ENCODE measurements at regions not wholly inside any gene's neighbourhood (a gene's known extent, or its start where the extent isn't known, plus 50 kb on each side); places are given as distances from the start of the nearest gene placed in this dataset.
"Not testable (repeated sequence)": the region's sequence is repeated elsewhere in the genome, so short reads cannot be mapped to it uniquely, and the experiment has no call there.

DNA sequence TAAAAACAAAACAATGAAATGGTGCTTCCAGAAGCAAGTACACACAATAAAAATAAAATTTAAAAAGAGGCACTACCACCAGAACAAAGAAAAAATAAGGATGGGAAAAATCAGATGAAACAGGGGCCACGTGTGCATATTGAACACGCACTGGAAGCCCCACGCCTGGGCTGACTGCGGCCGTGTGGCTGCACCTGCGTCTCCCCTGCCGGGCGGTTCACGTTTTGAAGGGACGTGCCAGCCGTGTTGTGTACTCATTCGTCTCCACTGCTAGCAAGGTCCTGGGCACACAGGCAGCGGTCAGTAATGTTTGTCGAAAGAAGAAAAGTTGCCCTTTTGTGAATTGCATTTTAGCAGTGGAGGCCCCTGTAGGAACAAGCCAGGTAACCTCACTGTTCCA, 255.9 kb upstream of the RNF32 start:
- DNase-seq (ENCODE audit: low read depth): no peak

DNA sequence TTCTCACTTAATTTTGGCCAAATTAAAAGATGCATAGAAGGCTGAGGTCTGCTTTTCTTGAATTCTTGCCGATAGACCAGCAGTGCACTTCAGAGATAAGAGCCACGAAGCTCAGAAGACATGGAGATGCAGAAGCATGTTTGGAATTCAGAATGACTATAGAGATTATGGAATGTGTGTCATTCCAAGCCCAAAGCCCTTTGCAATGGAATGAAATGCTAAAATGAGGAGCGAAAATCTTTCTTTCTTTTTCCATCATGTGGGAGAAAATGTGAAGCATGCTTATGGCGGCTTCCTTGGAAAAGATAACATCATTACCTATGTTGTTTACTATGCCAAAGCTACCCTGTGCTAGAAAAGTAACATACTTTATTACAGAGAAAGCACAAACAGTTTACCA, 257.0 kb upstream of the RNF32 start:
- DNase-seq (ENCODE audit: low read depth): no peak

DNA sequence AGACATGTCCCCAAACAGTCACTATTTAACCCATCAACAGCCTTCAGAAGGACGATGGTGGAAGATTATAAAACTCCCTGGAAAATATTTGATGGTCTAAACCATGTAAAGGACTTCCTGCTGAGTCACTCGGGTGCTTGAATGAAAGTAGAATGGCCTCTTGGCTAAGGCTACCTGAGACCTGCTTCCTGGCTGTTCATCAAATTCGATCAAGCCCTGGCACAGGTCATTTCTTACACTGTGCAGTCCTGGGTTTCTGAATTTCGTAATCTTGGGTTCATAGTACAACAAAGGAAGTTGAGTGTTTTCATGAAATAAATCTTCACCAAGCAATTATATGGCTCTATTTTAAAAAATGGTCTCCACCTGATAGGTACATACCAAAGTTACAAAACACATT, 260.3 kb upstream of the RNF32 start:
- DNase-seq (ENCODE audit: low read depth): no peak

DNA sequence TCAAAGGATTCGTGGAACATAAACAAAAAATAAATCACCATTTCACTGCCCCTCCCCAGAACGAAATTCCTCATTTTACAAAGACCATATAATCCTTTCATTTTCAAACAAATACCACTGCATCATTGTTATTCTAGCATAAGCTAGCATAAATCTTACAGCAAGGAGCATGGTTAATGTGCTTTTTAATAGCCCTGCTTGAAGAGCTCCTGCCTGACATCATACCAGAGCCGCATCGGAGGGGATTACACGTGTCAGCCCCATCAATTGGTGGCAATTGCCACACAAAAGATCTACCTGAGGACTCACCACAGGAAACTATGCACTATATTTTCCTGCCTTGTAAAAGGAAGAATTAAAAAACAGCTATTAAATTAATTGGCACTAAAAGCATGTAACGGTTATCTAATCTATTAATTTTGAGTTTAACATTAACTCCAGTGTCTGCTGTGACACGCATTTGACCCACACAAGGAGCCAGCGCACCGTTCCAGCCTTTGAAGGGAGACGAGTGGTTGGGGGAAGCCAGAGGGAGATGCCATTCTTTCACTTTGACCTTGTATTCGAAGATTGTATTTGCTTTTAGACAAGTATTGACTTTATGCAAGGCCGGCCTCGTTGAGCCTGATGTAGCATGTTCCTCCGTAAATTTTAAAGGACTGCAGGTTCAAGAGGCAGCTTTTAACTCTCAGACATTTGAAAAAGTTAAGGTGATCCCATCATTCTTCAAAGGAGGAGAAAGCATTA, 261.1 kb upstream of the RNF32 start:
- DNase-seq (ENCODE audit: low read depth): no peak

DNA sequence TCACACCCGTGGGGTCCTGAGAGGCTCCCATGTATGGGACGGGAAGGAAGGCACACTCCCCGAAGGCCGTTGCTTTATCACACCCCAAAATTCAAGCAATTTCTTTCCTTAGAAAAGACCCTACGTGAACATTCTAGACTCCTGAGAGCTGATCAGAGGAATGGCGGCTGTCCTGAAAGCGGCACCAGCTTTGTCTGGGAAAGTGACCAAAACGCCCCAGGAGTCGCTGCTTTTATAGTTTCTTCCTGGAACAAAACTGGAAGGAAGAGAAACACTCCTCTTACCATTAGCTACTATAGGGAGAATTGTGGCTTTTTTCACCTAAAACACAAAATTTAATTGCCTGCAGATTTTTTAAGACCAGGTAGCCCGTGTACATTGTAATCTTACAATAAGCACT, 261.8 kb upstream of the RNF32 start:
- DNase-seq (ENCODE audit: low read depth): no peak

DNA sequence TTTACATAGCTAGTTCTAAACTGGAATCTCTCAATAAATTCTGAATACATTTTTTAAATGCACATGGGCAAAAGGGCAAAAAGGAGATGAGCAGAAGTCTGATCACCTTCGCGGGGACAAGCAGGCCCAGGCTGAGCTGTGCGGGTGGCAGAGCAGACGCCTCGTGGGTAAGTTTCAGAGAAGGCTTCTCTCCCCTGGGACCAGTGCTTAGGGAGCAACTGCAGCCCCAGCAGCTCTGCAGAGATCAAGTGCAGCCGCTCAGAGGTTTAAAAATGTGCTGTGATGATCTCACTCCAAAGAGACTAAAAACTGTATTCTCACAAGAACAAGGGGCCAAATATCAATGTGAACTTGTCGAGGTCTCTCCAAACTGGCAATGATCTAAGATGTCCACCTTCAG, 264.3 kb upstream of the RNF32 start:
- no peak for DNase-seq (ENCODE audit: low read depth)

DNA sequence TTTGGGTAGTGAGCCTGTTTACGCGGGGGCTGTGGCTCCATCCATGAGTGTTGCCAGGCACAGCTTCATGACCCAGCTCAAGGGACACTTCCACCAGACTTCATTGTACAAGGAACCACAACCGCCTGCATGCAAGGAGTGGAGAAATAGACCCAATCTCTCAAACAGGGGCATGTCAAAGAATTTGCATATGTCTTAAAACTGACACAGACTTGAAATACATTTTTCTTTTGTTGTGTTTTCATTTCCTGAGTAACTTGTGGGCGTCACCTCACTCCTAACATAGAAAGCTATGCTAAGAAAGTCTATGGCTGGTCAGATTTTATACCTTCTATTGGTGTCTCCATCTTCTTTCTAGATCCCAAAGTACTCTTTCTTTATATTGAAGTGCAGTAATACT, 266.2 kb upstream of the RNF32 start:
- no peak for DNase-seq (ENCODE audit: low read depth)

DNA sequence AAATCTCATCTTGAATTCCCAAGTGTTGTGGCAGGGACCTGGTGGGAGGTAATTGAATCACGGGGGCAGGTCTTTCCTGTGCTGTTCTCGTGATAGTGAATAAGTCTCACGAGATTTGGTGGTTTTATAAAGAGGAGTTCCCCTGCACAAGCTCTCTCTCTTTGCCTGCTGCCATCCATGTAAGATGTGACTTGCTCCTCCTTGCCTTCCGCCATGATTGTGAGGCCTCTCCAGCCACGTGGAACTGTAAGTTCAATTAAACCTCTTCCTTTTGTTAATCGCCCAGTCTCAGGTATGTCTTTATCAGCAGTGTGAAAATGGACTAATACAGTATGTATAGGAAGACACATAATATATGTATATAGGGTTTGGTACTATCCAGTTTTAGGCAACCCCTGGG, 270.6 kb upstream of the RNF32 start:
- not testable (repeated sequence) for DNase-seq (ENCODE audit: low read depth)

DNA sequence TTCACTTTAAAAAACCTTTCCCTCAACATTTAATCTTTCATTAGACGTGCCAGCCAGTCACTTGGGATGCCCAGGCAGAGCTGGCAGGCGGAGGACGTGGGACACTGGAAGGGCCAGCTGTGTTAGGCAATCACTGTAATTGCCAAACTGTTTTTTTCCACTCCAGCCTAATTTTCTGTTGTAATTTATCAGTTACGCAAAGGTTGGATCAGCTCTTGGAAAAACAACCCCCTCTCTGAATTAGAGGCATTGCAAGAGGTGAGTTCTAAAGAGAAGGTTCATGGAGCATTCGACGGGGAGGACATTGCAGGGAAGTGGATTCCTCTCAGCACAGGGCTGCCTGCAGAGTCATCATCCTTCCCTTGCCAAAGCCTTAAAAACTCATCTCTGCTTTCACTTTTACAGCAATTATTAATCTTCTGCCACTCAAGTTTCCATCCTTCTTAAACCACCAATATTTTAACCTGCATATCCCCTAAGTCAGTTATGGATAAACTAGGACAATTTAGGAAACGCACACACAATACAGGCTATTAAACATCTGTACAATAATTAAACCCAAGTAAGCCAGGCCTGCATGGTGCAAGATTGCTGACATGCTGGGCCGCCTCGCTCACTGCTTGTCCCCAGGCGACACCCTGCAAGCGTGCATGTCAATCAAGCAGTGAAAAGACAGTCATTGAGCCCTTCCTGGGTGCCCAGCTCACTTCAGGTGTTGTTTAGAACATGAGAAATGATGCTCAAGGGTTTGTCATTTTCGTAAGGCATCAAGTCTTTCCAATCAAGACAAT, 272.3 kb upstream of the RNF32 start:
- no peak for DNase-seq (ENCODE audit: low read depth)

DNA sequence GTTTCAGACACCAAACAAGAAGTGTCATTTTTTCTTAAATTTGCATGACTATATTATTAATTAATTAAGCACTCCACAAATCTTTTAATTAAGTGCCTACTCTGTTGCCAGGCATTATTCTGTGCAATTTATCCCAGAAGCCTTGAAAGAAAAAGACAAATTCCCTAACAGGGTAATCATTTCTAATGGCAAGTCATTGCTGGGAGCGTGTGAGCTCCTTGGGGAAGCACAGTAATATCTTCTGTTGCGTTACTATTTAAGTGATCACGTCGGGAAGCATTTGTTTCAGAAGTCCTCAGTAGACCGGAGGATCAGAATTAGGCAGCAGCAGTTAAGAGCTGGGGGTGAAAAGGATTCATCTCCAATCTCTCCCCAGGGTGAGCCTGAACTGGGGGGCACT, 276.8 kb upstream of the RNF32 start:
- DNase-seq (ENCODE audit: low read depth): no peak

DNA sequence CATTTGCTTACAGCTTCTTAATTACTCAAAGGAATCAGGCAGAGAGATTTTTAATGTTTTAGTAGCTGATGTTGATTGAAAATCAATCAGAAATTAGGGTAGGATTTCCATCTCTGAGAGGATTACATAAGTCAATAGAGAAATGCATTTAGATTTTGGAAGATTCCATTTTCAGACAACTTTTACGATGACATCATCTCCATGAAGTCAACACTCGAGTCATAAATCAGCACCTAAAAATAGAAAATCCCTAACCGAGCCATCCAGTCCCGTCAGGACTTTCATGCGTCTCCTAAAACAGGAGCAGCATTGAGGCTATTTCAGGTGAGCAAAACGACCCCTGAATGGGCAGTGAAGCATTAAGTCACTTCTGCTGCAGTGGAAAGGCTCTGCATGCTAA, 279.7 kb upstream of the RNF32 start:
- no peak for DNase-seq (ENCODE audit: low read depth)

DNA sequence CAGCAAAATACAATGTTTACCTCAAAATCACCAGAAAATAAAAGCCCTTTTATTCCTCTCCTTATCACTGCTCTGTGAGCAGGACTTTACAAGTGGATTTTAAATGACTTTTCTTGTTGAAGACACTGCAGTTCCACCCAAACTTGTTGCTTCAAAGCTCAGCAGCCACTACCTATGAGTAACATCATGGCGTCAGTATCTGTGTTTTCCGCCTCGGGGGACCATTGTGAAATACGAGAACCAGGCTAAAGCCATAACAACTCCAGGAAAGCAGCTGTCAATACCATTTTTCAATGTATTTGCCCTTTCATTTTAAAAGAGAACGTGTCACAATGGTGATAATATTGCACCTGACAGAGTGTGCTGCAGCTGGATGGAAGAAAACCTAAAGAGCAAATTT, 284.0 kb upstream of the RNF32 start:
- no peak for DNase-seq (ENCODE audit: low read depth)

DNA sequence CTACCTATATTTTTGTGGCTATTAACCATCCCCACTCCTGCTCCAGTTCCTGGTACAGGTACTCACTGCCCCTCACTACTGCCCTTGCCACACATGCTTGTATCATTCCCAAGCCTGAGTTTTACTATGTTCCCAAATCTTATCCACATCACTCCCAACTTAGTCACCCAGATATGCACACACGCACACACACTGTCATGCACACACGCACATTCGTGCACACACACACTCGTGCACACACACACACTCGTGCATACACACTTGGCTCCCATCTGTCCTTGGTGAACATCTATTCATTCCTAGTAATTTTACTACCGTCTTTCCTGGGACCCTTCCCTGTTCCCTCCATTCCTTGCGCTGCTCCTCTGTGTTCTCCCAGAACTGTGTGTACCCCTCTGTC, 287.2 kb upstream of the RNF32 start:
- no peak for DNase-seq (ENCODE audit: low read depth)

DNA sequence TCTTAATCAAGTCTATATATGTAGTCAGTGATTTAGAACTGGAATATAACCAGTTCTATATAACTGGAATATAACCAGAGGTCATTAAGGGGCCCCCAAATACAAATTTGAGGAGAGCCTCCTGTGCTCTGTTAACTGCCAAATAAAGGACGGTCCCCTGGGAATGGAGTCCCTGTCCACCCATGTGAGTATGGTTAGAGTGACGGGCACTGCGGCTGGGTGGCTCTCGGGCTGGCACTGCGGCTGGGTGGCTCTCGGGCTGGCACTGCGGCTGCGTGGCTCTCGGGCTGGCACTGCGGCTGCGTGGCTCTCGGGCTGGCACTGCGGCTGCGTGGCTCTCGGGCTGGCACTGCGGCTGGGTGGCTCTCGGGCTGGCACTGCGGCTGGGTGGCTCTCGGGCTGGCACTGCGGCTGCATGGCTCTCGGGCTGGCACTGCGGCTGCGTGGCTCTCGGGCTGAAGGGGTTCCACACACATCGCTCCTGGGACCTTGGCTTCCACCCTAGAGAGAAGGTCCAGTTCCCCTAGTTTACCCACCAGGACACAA, 292.8 kb upstream of the RNF32 start:
- DNase-seq (ENCODE audit: low read depth): not testable (repeated sequence)

DNA sequence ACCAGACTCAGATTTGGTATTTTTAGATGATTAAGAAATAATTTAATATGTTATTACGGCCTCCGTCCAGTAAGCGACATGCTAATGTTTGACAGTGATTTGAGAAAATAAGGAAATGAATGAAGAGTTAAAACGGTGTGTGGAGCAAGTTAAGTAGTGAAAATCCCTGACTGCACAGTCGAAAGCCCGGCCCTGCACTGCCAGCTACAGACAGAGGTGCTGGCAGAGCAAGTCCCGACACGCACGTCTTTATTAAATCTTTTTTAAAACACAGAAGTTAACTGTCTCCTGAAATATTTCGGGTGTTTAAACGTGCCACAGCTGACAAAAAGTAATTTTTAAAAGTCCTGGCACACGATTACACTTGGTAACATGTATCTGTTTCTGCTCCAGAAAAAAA, 293.4 kb upstream of the RNF32 start:
- DNase-seq (ENCODE audit: low read depth): no peak

DNA sequence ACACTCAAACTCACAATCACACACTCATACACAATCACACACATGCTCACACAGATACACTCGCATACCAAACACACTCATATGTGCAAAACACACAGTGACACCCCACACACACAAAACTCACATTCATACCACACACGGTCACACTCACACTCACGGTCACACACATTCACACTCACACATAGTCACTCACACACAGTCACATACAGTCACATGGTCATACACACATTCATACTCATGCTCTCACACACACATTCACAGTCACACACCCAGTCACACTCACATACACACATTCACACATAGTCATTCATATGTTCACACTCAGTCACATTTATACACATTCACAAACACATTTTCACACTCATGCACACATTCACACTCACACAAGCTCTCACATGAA, 296.0 kb upstream of the RNF32 start:
- no peak for DNase-seq (ENCODE audit: low read depth)

DNA sequence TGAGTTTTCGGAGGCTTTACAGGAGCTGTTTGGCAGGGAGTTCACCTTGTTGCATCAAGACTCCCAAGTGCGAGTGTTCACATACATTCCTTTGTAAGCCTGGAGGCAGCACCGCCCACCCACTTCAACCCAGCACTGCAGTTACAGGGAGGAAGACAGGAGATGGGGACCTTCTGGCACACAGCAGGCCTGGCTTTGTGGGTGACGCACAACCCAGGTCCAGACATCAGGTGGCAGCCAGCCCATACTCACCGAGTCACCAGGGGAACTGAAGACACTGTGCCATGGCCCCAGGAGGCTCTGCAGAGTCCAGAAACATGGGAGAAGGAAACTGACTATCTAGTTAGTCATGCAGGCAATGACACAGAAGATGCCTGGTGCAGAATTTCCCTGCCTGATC, 305.9 kb upstream of the RNF32 start:
- no peak for DNase-seq (ENCODE audit: low read depth)

DNA sequence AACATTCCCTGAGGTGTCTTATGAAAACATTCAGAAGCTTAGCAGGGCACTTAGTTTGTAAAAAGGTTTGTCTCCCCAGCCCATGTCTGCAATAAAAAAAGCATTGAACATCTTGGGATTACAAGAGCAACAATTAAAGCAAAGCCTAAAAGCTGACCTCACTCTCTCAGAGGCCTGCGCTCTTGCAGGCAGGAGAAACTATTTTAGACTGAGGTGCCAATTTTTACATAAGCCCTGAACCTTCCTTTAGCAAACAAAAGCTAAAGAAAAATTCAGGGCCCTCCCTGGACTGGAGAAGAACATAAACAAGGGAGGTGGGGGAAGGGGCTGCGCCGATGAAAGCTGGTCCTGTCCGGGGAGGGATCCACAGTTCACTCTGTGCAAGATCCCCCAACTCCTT, 312.7 kb upstream of the RNF32 start:
- DNase-seq (ENCODE audit: low read depth): no peak

DNA sequence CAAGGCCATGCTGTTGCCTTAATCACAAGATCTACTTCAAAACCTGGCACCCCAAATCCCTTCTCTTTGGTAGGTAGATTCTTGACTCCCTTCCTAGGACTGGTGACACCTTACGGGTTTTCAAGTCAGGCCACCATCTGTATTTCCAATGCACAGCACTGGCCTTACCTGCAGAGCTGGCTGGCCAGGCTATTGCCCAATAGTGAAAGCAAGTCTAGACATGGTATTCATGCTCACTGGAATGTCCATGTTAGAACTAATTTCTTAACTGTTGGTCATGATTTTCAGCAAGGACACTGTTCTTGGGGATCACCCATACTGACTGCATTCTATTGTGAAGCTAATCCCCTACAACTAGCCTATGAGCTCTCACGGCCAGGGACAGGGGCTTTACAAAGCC, 313.1 kb upstream of the RNF32 start:
- no peak for DNase-seq (ENCODE audit: low read depth)

DNA sequence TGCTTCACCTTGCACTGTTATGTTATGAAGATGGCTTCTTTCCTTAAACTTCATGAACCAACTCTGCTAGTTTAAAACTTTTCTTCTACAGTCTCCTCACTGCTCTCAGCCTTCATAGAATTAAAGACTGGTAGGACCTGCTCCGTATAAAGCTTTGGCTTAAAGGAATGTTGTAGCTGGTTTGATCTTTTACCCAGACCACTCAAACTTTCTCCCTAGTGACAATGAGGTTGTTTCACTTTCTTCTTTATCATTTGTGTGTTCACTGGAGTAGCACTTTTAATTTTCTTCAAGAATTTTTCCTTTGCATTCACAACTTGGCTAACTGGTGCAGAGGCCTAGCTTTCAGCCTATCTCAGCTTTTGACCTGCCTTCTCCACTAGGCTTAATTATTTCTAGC, 316.4 kb upstream of the RNF32 start:
- DNase-seq (ENCODE audit: low read depth): no peak

DNA sequence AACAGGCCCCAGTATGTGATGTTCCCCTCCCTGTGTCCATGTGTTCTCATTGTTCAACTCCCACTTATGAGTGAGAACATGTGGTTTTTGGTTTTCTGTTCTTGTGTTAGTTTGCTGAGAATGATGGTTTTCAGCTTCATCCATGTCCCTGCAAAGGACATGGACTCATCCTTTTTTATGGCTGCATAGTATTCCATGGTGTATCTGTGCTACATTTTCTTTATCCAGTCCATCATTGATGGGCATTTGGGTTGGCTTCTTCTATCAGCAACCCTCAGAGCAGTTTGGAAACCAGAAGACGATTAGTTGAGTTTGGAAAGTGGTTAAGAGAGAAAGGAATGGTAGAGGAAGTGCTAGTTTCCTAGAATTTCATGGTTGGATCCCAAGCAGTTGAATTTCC, 319.1 kb upstream of the RNF32 start:
- not testable (repeated sequence) for DNase-seq (ENCODE audit: low read depth)

DNA sequence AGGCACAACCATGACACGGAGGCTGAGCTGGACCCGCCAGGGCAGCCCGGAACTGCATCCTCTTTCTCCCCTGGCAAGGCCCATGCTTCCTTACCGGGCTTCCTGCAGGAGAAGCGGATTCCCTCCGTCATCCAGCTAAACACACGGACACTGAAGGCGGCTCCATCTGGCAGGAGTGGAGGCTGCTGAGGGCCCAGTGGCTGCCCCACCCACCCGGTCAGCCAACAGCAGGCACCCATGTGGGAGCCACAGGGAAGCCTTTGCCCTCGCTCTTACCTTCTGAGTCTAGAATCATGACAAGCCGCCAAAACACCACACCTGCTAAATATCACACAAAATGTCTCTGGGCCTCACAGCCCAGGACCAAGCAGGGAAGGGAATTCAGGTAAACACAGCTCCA, 321.6 kb upstream of the RNF32 start:
- DNase-seq (ENCODE audit: low read depth): no peak

DNA sequence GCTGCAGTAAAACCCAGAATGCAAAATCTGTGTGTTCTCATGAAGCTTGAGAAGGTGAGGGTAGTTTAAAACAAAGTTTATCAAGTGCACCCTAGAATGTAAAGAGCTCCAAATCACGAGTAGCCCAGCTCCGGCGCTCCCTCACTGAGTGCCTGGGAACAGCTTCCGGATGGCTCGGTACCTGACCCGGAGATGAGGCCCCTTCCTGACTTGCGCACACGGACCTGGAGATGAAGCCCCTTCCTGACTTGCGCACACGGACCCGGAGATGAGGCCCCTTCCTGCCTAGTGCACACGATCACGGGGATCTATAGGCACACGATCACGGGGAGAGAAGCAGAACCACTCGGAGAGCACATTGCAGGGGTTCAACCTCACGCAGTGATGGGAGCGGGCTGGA, 322.1 kb upstream of the RNF32 start:
- no peak for DNase-seq (ENCODE audit: low read depth)
